Subcutaneous abdominal adipose tissue (tissue), 5 donors: ENCODE measurements at regions not wholly inside any gene's neighbourhood (a gene's known extent, or its start where the extent isn't known, plus 50 kb on each side); places are given as distances from the start of the nearest gene placed in this dataset.

ENCODE experiments used
- H3K27ac ChIP-seq: one replicate; pipeline ENCODE4 v1.7.0; 2013; ENCODE audit warnings: low read depth, mild to moderate bottlenecking, inconsistent platforms, low read length, moderate library complexity
- H3K27me3 ChIP-seq, 5 donors: one replicate each; pipeline ENCODE4 v1.7.0; 2013; ENCODE audit warnings: low read length in 5 of 5, inconsistent platforms in 1 of 5; ENCODE audit not compliant: control insufficient read depth in 5 of 5, insufficient read depth in 4 of 5
- H3K36me3 ChIP-seq, 5 donors: one replicate each; pipeline ENCODE4 v1.7.0; 2013; ENCODE audit warnings: low read length in 5 of 5; ENCODE audit not compliant: control insufficient read depth in 5 of 5, insufficient read depth in 5 of 5
- H3K4me1 ChIP-seq, 5 donors: one replicate each; pipeline ENCODE4 v1.7.0; 2013; ENCODE audit warnings: low read length in 5 of 5, mild to moderate bottlenecking in 3 of 5, moderate library complexity in 1 of 5; ENCODE audit not compliant: control insufficient read depth in 5 of 5, insufficient read depth in 5 of 5
- H3K4me3 ChIP-seq, 5 donors: one replicate each; pipeline ENCODE4 v1.7.0; 2013; ENCODE audit warnings: low read length in 5 of 5, low read depth in 1 of 5
- H3K9ac ChIP-seq, 5 donors: one replicate each; pipeline ENCODE4 v1.7.0; 2013; ENCODE audit warnings: low read length in 5 of 5, mild to moderate bottlenecking in 4 of 5, moderate library complexity in 3 of 5
- H3K9me3 ChIP-seq, 5 donors: one replicate each; pipeline ENCODE4 v1.7.0; 2013; ENCODE audit warnings: low read length in 5 of 5; ENCODE audit not compliant: control insufficient read depth in 5 of 5
- donor health status: healthy.
- donor health status: healthy.
- donor health status: healthy.
- donor health status: healthy.
- donor health status: healthy.

DNA sequence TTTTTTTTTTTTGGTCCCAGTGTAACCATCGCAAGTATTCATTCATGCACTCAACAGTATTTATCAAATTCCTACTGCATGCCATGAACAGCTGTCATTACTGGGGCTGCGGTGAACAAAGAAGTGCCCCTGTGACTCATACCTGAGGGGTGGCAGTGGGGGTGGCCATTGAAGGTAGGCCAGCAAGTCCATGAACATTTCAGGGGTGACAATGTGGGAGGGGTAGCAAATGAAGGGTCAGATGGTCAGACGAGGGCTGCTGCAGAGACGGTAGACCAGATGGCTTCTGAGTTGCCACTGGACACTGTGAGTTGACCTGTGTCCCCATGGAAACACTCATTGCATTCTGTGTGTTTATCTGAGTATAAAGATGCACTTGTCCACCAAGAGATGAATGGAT is 92.5 kb upstream of the PITRM1 start:
- Histone ChIP-seq H3K4me3 (no peak overlapping the region), H3K4me1 (peaks cover 0 to 25% (median 10%) of the 10 kb centered on the region in 5 donors), H3K9ac (no peak overlapping the region), H3K27ac (no peak overlapping the region), H3K27me3 (no peaks in the 10 kb centered on the region), H3K9me3 (no peaks in the 10 kb centered on the region), H3K36me3 (no peaks in the 10 kb centered on the region)

DNA sequence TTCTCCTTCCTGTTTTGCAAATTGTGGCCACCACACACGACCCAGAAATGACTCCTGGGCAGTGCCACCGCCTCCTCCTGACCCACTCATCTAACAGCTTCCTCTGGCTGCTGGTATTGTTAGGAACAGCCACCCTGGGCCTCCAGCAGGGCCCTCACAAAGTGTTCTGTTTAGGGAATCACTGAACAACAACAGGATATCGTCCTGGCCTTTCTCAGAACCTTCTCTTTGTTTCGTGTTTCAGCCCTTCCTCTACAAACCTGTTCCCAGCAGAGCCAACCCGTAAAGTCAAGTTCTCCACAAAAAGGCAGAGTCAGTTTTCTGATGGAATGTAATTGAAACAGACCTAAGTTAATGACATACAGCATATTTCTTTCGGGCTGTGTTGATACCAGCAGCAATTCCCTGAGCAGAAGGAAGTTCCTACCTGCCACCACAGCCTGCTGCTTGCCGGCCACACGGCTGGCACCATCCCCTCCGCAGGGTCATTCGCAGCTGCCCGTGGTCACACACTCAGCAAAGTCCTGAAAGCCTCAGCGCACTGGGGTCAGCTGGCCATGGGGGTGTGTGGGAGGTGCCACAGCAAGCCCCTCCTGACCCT is 91.7 kb upstream of the PITRM1 start:
- peaks cover 0 to 25% (median 10%) of the 10 kb centered on the region in 5 donors for H3K4me1 ChIP-seq
- H3K27me3 ChIP-seq: no peaks in the 10 kb centered on the region
- H3K27ac ChIP-seq: peak overlapping the region; percentile 67
- H3K9me3 ChIP-seq: no peaks in the 10 kb centered on the region
- no peaks in the 10 kb centered on the region for H3K36me3 ChIP-seq
- H3K4me3 ChIP-seq: peak overlapping the region in 1 of 5 donors; percentile 7
- peak overlapping the region in 1 of 5 donors; percentile 38 for H3K9ac ChIP-seq

- H3K9me3 ChIP-seq: no peaks in the 10 kb centered on the region
- H3K36me3 ChIP-seq: no peaks in the 10 kb centered on the region
- peak overlapping the region; percentile 67 for H3K27ac ChIP-seq
- H3K27me3 ChIP-seq: no peaks in the 10 kb centered on the region
- H3K4me3 ChIP-seq: peak overlapping the region in 1 of 5 donors; percentile 7
- H3K4me1 ChIP-seq: peaks cover 0 to 25% (median 10%) of the 10 kb centered on the region in 5 donors
- H3K9ac ChIP-seq: no peak overlapping the region
Observed at GRCh38 chr10:3263747-3264146, 91.2 kb upstream of the PITRM1 start.

- Histone ChIP-seq H3K27ac (peak overlapping the region; percentile 67), H3K27me3 (no peaks in the 10 kb centered on the region), H3K9me3 (no peaks in the 10 kb centered on the region), H3K4me3 (no peak overlapping the region), H3K9ac (no peak overlapping the region), H3K36me3 (no peaks in the 10 kb centered on the region), H3K4me1 (peaks cover 0 to 21% (median 10%) of the 10 kb centered on the region in 5 donors)
Observed at GRCh38 chr10:3263082-3263481, 90.5 kb upstream of the PITRM1 start.

GRCh38 chr10:3261921-3262320 is 89.3 kb upstream of the PITRM1 start:
- H3K36me3 ChIP-seq: no peaks in the 10 kb centered on the region
- H3K9ac ChIP-seq: no peak overlapping the region
- H3K4me3 ChIP-seq: no peak overlapping the region
- no peaks in the 10 kb centered on the region for H3K9me3 ChIP-seq
- H3K27me3 ChIP-seq: no peaks in the 10 kb centered on the region
- peaks cover 0 to 20% (median 10%) of the 10 kb centered on the region in 5 donors for H3K4me1 ChIP-seq
- H3K27ac ChIP-seq: no peak overlapping the region

GRCh38 chr10:3260066-3260834 is 87.7 kb upstream of the PITRM1 start:
- Histone ChIP-seq H3K27me3 (no peaks in the 10 kb centered on the region), H3K4me3 (no peak overlapping the region), H3K36me3 (no peaks in the 10 kb centered on the region), H3K4me1 (peaks cover 0 to 20% (median 10%) of the 10 kb centered on the region in 5 donors), H3K9ac (no peak overlapping the region), H3K9me3 (no peaks in the 10 kb centered on the region), H3K27ac (no peak overlapping the region)

GRCh38 chr10:3259499-3259898 is 86.9 kb upstream of the PITRM1 start:
- H3K27ac ChIP-seq: no peak overlapping the region
- H3K9me3 ChIP-seq: no peaks in the 10 kb centered on the region
- H3K4me3 ChIP-seq: no peak overlapping the region
- H3K27me3 ChIP-seq: no peaks in the 10 kb centered on the region
- H3K36me3 ChIP-seq: no peaks in the 10 kb centered on the region
- peaks cover 0 to 17% (median 8%) of the 10 kb centered on the region in 5 donors for H3K4me1 ChIP-seq
- H3K9ac ChIP-seq: no peak overlapping the region

GRCh38 chr10:3258394-3258793 is 85.8 kb upstream of the PITRM1 start:
- no peaks in the 10 kb centered on the region for H3K9me3 ChIP-seq
- H3K36me3 ChIP-seq: no peaks in the 10 kb centered on the region
- peaks cover 0 to 7% (median 0%) of the 10 kb centered on the region in 5 donors for H3K4me1 ChIP-seq
- H3K27me3 ChIP-seq: no peaks in the 10 kb centered on the region
- H3K9ac ChIP-seq: no peak overlapping the region
- H3K4me3 ChIP-seq: no peak overlapping the region
- H3K27ac ChIP-seq: no peak overlapping the region

- H3K4me1 ChIP-seq: no peaks in the 10 kb centered on the region
- H3K27ac ChIP-seq: no peak overlapping the region
- no peak overlapping the region for H3K4me3 ChIP-seq
- no peaks in the 10 kb centered on the region for H3K9me3 ChIP-seq
- no peaks in the 10 kb centered on the region for H3K36me3 ChIP-seq
- no peak overlapping the region for H3K9ac ChIP-seq
- no peaks in the 10 kb centered on the region for H3K27me3 ChIP-seq
Observed at GRCh38 chr10:3255616-3256015, 83.0 kb upstream of the PITRM1 start.

- H3K27ac ChIP-seq: no peak overlapping the region
- no peaks in the 10 kb centered on the region for H3K4me1 ChIP-seq
- no peak overlapping the region for H3K4me3 ChIP-seq
- H3K9me3 ChIP-seq: no peaks in the 10 kb centered on the region
- H3K9ac ChIP-seq: no peak overlapping the region
- H3K27me3 ChIP-seq: no peaks in the 10 kb centered on the region
- no peaks in the 10 kb centered on the region for H3K36me3 ChIP-seq
Observed at GRCh38 chr10:3255075-3255474, 82.5 kb upstream of the PITRM1 start.
